ENCODE measurements at regions not wholly inside any gene's neighbourhood (a gene's known extent, or its start where the extent isn't known, plus 50 kb on each side); places are given as distances from the start of the nearest gene placed in this dataset.

DNA sequence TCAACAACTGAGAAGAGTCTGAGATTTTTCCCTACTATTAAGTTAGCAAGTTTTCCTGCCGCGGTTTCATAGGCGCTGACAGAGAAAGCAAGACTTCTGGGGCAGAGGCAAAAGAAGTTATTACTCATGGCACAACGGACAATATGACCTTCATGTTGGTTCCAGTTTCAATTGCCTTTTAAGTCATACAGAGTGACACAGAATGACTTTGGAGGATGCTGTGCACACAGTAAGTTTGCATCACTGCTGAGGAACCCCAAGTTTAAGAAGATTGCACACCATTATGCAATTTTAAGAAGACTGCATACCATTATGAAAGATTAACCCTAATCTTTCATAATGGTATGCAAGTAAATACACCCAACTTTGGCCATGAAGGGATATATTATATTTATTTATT, 626.5 kb upstream of the CHORDC1 start:
- ChIA-PET POLR2A (no interaction called here), CTCF (no interaction called here)
- no peak for ATAC-seq
- TF ChIP-seq SIN3A (IDR thresholded peaks at IDR 0.05; ENCODE audit: borderline replicate concordance, insufficient read depth, low read depth, low read length): no peak
- TF ChIP-seq, protein P1, sequence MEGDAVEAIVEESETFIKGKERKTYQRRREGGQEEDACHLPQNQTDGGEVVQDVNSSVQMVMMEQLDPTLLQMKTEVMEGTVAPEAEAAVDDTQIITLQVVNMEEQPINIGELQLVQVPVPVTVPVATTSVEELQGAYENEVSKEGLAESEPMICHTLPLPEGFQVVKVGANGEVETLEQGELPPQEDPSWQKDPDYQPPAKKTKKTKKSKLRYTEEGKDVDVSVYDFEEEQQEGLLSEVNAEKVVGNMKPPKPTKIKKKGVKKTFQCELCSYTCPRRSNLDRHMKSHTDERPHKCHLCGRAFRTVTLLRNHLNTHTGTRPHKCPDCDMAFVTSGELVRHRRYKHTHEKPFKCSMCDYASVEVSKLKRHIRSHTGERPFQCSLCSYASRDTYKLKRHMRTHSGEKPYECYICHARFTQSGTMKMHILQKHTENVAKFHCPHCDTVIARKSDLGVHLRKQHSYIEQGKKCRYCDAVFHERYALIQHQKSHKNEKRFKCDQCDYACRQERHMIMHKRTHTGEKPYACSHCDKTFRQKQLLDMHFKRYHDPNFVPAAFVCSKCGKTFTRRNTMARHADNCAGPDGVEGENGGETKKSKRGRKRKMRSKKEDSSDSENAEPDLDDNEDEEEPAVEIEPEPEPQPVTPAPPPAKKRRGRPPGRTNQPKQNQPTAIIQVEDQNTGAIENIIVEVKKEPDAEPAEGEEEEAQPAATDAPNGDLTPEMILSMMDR (IDR thresholded peaks at IDR 0.05): no peak
- TF ChIP-seq TCF7L2 (IDR thresholded peaks at IDR 0.05; ENCODE audit: low read depth, low read length): no peak
- TF ChIP-seq POLR2AphosphoS5 (IDR thresholded peaks at IDR 0.05; ENCODE audit: low read depth, low read length): no peak
- TF ChIP-seq, protein P2, sequence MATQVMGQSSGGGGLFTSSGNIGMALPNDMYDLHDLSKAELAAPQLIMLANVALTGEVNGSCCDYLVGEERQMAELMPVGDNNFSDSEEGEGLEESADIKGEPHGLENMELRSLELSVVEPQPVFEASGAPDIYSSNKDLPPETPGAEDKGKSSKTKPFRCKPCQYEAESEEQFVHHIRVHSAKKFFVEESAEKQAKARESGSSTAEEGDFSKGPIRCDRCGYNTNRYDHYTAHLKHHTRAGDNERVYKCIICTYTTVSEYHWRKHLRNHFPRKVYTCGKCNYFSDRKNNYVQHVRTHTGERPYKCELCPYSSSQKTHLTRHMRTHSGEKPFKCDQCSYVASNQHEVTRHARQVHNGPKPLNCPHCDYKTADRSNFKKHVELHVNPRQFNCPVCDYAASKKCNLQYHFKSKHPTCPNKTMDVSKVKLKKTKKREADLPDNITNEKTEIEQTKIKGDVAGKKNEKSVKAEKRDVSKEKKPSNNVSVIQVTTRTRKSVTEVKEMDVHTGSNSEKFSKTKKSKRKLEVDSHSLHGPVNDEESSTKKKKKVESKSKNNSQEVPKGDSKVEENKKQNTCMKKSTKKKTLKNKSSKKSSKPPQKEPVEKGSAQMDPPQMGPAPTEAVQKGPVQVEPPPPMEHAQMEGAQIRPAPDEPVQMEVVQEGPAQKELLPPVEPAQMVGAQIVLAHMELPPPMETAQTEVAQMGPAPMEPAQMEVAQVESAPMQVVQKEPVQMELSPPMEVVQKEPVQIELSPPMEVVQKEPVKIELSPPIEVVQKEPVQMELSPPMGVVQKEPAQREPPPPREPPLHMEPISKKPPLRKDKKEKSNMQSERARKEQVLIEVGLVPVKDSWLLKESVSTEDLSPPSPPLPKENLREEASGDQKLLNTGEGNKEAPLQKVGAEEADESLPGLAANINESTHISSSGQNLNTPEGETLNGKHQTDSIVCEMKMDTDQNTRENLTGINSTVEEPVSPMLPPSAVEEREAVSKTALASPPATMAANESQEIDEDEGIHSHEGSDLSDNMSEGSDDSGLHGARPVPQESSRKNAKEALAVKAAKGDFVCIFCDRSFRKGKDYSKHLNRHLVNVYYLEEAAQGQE (IDR thresholded peaks at IDR 0.05; ENCODE audit: insufficient read depth in 1 of 2, low read depth in 2 of 2, low read length in 1 of 2): no peak
- DNase-seq (ENCODE audit: low read depth, low spot score): no peak
- intact Hi-C loops (cut with micrococcal nuclease; ENCODE audit: unreplicated experiment): no loop called here
- no peaks in the 10 kb centered on the region for H3K36me3 ChIP-seq (ENCODE audit: control insufficient read depth, insufficient read depth, low read length)
- no peaks in the 10 kb centered on the region for H3K4me1 ChIP-seq (ENCODE audit: control insufficient read depth, insufficient read depth, low read length)
- H3K9me3 ChIP-seq (ENCODE audit: control insufficient read depth, insufficient read depth, low read depth, low read length): peaks cover 3% of the 10 kb centered on the region; the same call in 1 of the 2 replicates
- no TSS peak for BruUV-seq (replicated peaks)
- in situ Hi-C loops (cut with HindIII; ENCODE audit: low pct_unique_long_range_greater_than_20kb, low sequenced_read_pairs): no loop called here
- no peak overlapping the region for H3K27ac ChIP-seq (ENCODE audit: low read length)
- H3K4me3 ChIP-seq (ENCODE audit: low read depth in 2 of 2, low read length in 2 of 2): no peak overlapping the region
- H3K27me3 ChIP-seq (ENCODE audit: control insufficient read depth, insufficient read depth, low read length): no peaks in the 10 kb centered on the region

DNA sequence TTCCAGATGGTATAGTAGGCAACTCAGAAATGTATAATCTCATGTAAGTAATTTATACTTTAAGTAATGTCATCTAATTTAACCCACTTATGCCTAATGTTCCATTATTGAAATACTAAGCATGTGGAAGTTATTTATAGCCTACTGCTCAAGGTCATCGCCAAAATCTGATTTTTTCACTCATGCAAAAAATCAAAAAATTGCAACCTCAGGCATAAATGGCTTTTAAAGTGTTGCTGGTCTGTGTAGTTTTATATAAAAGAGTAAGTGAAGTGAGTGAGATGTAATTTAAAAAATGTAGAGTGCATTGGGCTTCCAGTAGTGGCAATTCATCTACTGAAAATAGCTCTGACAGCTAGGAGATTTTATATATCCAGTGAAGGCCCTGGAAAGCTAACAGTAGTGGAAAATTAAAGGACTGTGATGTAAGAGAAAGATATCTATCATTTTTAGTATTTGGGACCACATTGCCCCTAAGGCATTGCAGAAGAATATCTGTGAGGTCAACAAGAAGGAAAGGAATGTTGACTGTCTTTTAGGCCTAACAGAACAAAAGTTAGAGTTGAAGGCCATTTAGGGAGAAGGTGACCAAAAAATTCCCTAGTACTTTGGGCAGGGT, 624.5 kb upstream of the CHORDC1 start:
- ATAC-seq (no peak), DNase-seq (ENCODE audit: low read depth, low spot score) (no peak)
- H3K4me1 ChIP-seq (ENCODE audit: control insufficient read depth, insufficient read depth, low read length): no peaks in the 10 kb centered on the region
- no peaks in the 10 kb centered on the region for H3K9me3 ChIP-seq (ENCODE audit: control insufficient read depth, insufficient read depth, low read depth, low read length)
- CTCF ChIA-PET: no interaction called here
- POLR2A ChIA-PET: no interaction called here
- TF ChIP-seq SIN3A (IDR thresholded peaks at IDR 0.05; ENCODE audit: borderline replicate concordance, insufficient read depth, low read depth, low read length) (no peak), POLR2AphosphoS5 (IDR thresholded peaks at IDR 0.05; ENCODE audit: low read depth, low read length) (no peak), TCF7L2 (IDR thresholded peaks at IDR 0.05; ENCODE audit: low read depth, low read length) (no peak)
- TF ChIP-seq, protein P1 (IDR thresholded peaks at IDR 0.05): no peak
- TF ChIP-seq, protein P2 (IDR thresholded peaks at IDR 0.05; ENCODE audit: insufficient read depth in 1 of 2, low read depth in 2 of 2, low read length in 1 of 2): no peak
- H3K4me3 ChIP-seq (ENCODE audit: low read depth in 2 of 2, low read length in 2 of 2): no peak overlapping the region
- intact Hi-C loops (cut with micrococcal nuclease; ENCODE audit: unreplicated experiment) (no loop called here), in situ Hi-C loops (cut with HindIII; ENCODE audit: low pct_unique_long_range_greater_than_20kb, low sequenced_read_pairs) (no loop called here)
- no peaks in the 10 kb centered on the region for H3K27me3 ChIP-seq (ENCODE audit: control insufficient read depth, insufficient read depth, low read length)
- no peaks in the 10 kb centered on the region for H3K36me3 ChIP-seq (ENCODE audit: control insufficient read depth, insufficient read depth, low read length)
- H3K27ac ChIP-seq (ENCODE audit: low read length): no peak overlapping the region
- no TSS peak for BruUV-seq (replicated peaks)
